H9 (cell line): ENCODE measurements at regions not wholly inside any gene's neighbourhood (a gene's known extent, or its start where the extent isn't known, plus 50 kb on each side); places are given as distances from the start of the nearest gene placed in this dataset.

ENCODE experiments used
- DNase-seq: peaks from one replicate; pipeline ENCODE4 v3.0.0-alpha.2; 2017
- H2AFZ ChIP-seq: one replicate; pipeline ENCODE4 v1.6.1; 2013; ENCODE audit warnings: mild to moderate bottlenecking, low read length, control low read depth, moderate library complexity
- H2AK5ac ChIP-seq: 2 replicates; pipeline ENCODE4 v1.6.1; 2013; ENCODE audit warnings: low read length, control low read depth, mixed read lengths; ENCODE audit not compliant: insufficient read length
- H2BK120ac ChIP-seq: one replicate; pipeline ENCODE4 v1.6.1; 2013; ENCODE audit warnings: low read depth, mild to moderate bottlenecking, low read length, control low read depth, inconsistent platforms; ENCODE audit not compliant: poor library complexity, severe bottlenecking
- H2BK12ac ChIP-seq: 2 replicates; pipeline ENCODE4 v1.6.1; 2013; ENCODE audit warnings: low read length, control low read depth, mixed read lengths, low read depth; ENCODE audit not compliant: insufficient read length
- H2BK15ac ChIP-seq: 2 replicates; pipeline ENCODE4 v1.6.1; 2013; ENCODE audit warnings: low read depth, low read length, control low read depth
- H2BK20ac ChIP-seq: one replicate; pipeline ENCODE4 v1.6.1; 2013; ENCODE audit warnings: low read depth, mild to moderate bottlenecking, low read length, control low read depth, inconsistent platforms; ENCODE audit not compliant: poor library complexity, severe bottlenecking
- H2BK5ac ChIP-seq: 2 replicates; pipeline ENCODE4 v1.6.1; 2013; ENCODE audit warnings: low read length, control low read depth, mixed read lengths; ENCODE audit not compliant: insufficient read length
- H3K14ac ChIP-seq: 2 replicates; pipeline ENCODE4 v1.6.1; 2013; ENCODE audit warnings: low read length, control low read depth; ENCODE audit not compliant: insufficient read depth
- H3K18ac ChIP-seq: 2 replicates; pipeline ENCODE4 v1.6.1; 2013; ENCODE audit warnings: low read depth, mild to moderate bottlenecking, mixed read lengths, low read length, control low read depth; ENCODE audit not compliant: insufficient read length
- H3K23ac ChIP-seq: 2 replicates; pipeline ENCODE4 v1.6.1; 2013; ENCODE audit warnings: low read length, control low read depth, mixed read lengths, low read depth; ENCODE audit not compliant: insufficient read length
- H3K23me2 ChIP-seq: 2 replicates; pipeline ENCODE4 v1.6.1; 2013; ENCODE audit warnings: low read depth, mild to moderate bottlenecking, mixed read lengths, low read length, control low read depth; ENCODE audit not compliant: insufficient read length, poor library complexity, severe bottlenecking
- H3K27ac ChIP-seq: 2 replicates; pipeline ENCODE4 v1.5.1; 2013; ENCODE audit warnings: low read length, control low read depth, mixed read lengths, low read depth; ENCODE audit not compliant: insufficient read length
- H3K27me3 ChIP-seq: 2 replicates; pipeline ENCODE4 v1.6.1; 2013; ENCODE audit warnings: low read length, control low read depth, inconsistent platforms; ENCODE audit not compliant: insufficient read depth
- H3K4ac ChIP-seq: 2 replicates; pipeline ENCODE4 v1.6.1; 2013; ENCODE audit warnings: low read depth, mild to moderate bottlenecking, control low read depth, inconsistent platforms, low read length, moderate library complexity
- H3K4me1 ChIP-seq: 2 replicates; pipeline ENCODE4 v1.6.1; 2013; ENCODE audit warnings: low read length, control low read depth, inconsistent platforms; ENCODE audit not compliant: insufficient read depth
- H3K4me2 ChIP-seq: 2 replicates; pipeline ENCODE4 v1.6.1; 2013; ENCODE audit warnings: low read length, control low read depth, mixed read lengths; ENCODE audit not compliant: insufficient read length, insufficient read depth
- H3K56ac ChIP-seq: 2 replicates; pipeline ENCODE4 v1.6.1; 2013; ENCODE audit warnings: low read depth, mild to moderate bottlenecking, mixed read lengths, low read length, control low read depth; ENCODE audit not compliant: insufficient read length
- H3K79me1 ChIP-seq: 2 replicates; pipeline ENCODE4 v1.6.1; 2013; ENCODE audit warnings: low read depth, mild to moderate bottlenecking, moderate library complexity, low read length, control low read depth, inconsistent platforms; ENCODE audit not compliant: insufficient read depth, poor library complexity, severe bottlenecking
- H3K79me2 ChIP-seq: 2 replicates; pipeline ENCODE4 v1.6.1; 2013; ENCODE audit warnings: low read length, control low read depth, inconsistent platforms; ENCODE audit not compliant: insufficient read depth
- H3K9ac ChIP-seq: 2 replicates; pipeline ENCODE4 v1.6.1; 2013; ENCODE audit warnings: low read length, control low read depth, mixed read lengths; ENCODE audit not compliant: insufficient read length; ENCODE audit errors: extremely low read depth
- H3K9me3 ChIP-seq: one replicate; pipeline ENCODE4 v1.6.1; 2013; ENCODE audit warnings: low read depth, low read length, inconsistent platforms; ENCODE audit not compliant: control insufficient read depth
- H3T11ph ChIP-seq: one replicate; pipeline ENCODE4 v1.6.1; 2013; ENCODE audit warnings: mild to moderate bottlenecking, low read length, control low read depth, inconsistent platforms
- H4K20me1 ChIP-seq: one replicate; pipeline ENCODE4 v1.6.1; 2013; ENCODE audit not compliant: control insufficient read depth, insufficient read length, insufficient read depth
- H4K5ac ChIP-seq: 2 replicates; pipeline ENCODE4 v1.6.1; 2013; ENCODE audit warnings: low read depth, mild to moderate bottlenecking, mixed read lengths, low read length, control low read depth; ENCODE audit not compliant: insufficient read length
- H4K8ac ChIP-seq: replicated peaks from 2 replicates; pipeline ENCODE4 v1.6.1; 2013; ENCODE audit warnings: low read length, control low read depth, mixed read lengths, low read depth; ENCODE audit not compliant: insufficient read length
- H4K91ac ChIP-seq: 2 replicates; pipeline ENCODE4 v1.6.1; 2013; ENCODE audit warnings: low read depth, mild to moderate bottlenecking, moderate library complexity, mixed read lengths, low read length, control low read depth; ENCODE audit not compliant: insufficient read length
- H3K27ac Mint-ChIP-seq, 3 experiments: 2 replicates in 2 of 3; 3 replicates in 1 of 3; pipeline ENCODE4 v1.8.0; 2020 to 2021; ENCODE audit warnings: mixed read lengths in 3 of 3, mild to moderate bottlenecking in 1 of 3, moderate library complexity in 1 of 3
- H3K27me3 Mint-ChIP-seq: 2 replicates; pipeline ENCODE4 v1.8.0; 2021; ENCODE audit warnings: low read depth, mild to moderate bottlenecking, moderate library complexity, mixed read lengths
- H3K36me3 Mint-ChIP-seq, 3 experiments: 2 replicates in 2 of 3; 3 replicates in 1 of 3; pipeline ENCODE4 v1.8.0; 2020 to 2021; ENCODE audit warnings: low read depth in 3 of 3, mixed read lengths in 3 of 3; ENCODE audit not compliant: insufficient read depth in 1 of 3
- H3K4me1 Mint-ChIP-seq, 2 experiments: 2 replicates each; pipeline ENCODE4 v1.8.0; 2020; ENCODE audit warnings: mixed read lengths in 2 of 2
- H3K4me3 Mint-ChIP-seq, 2 experiments: 2 replicates in 1 of 2; 3 replicates in 1 of 2; pipeline ENCODE4 v1.8.0; 2020 to 2021; ENCODE audit warnings: mild to moderate bottlenecking in 2 of 2, mixed read lengths in 2 of 2, moderate library complexity in 1 of 2
- H3K9me3 Mint-ChIP-seq, 2 experiments: 2 replicates in 1 of 2; 3 replicates in 1 of 2; pipeline ENCODE4 v1.8.0; 2020; ENCODE audit warnings: mild to moderate bottlenecking in 2 of 2, mixed read lengths in 2 of 2, moderate library complexity in 1 of 2
- WGBS: extraction: QIAGEN DNeasy Blood & Tissue Kit; methylation state at CpG from one replicate; pipeline ENCODE4 v1.1.7; 2013; ENCODE audit warnings: missing lambda C conversion rate, low lambda C conversion rate, mixed read lengths; ENCODE audit not compliant: insufficient read length; ENCODE audit errors: extremely low coverage; 5-methylcytosine and 5-hydroxymethylcytosine counted together
- TF ChIP-seq, protein P1 (sequence below): fragments of 200-600 bp; sonication (generic); conservative IDR thresholded peaks from 3 replicates; pipeline ENCODE4 v1.8.0; 2021; ENCODE audit warnings: antibody characterized with exemption, mild to moderate bottlenecking

DNA sequence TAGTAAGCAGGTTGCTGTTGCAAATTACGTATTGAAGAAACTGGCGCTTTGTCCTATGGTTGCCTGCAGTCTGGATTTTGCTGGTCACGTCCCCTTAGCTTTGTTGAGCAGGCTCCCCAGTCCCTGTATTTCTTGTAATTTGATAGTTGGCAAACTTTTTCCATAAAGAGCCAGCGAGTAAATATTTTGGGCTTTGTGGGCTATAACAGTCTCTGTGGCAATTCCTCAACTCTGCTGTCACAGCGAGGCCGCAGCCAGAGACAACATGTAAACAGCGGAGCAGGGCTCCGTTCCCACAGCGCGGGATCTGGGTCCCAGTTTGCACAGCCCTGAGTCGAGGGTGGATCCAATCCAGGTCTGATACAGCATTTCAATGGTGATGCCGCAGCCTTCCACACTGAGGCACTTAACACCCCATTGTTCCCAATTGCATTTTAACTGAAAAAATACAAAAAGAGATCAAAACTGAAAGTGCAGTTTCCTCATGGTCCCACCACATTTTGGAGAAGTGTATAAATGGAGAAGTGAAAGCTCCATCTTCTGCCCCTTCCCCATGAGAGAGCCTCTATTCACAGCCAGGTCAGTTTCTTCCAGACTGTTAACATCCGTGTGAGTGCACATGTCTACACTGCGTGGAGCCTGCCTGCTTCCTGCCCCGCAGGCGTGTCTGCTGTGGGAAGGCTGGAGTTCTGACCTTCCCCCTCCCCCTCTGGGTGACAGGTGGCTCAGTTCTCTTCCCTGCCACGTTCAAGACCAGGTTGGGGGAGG is 89.1 kb downstream of the RPS6KA4 start:
- no peak overlapping the region for H2AFZ ChIP-seq
- TF ChIP-seq, protein P1, sequence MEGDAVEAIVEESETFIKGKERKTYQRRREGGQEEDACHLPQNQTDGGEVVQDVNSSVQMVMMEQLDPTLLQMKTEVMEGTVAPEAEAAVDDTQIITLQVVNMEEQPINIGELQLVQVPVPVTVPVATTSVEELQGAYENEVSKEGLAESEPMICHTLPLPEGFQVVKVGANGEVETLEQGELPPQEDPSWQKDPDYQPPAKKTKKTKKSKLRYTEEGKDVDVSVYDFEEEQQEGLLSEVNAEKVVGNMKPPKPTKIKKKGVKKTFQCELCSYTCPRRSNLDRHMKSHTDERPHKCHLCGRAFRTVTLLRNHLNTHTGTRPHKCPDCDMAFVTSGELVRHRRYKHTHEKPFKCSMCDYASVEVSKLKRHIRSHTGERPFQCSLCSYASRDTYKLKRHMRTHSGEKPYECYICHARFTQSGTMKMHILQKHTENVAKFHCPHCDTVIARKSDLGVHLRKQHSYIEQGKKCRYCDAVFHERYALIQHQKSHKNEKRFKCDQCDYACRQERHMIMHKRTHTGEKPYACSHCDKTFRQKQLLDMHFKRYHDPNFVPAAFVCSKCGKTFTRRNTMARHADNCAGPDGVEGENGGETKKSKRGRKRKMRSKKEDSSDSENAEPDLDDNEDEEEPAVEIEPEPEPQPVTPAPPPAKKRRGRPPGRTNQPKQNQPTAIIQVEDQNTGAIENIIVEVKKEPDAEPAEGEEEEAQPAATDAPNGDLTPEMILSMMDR = no peak

More for the DNA sequence above, 89.1 kb downstream of the RPS6KA4 start:
- Mint-ChIP-seq H3K36me3 (peaks cover 0 to 3% (median 0%) of the 10 kb centered on the region in 3 experiments; a peak in 1 of 7 replicates), H3K27ac (no peak overlapping the region), H3K9me3 (no peaks in the 10 kb centered on the region), H3K27me3 (peaks cover 57% of the 10 kb centered on the region), H3K4me3 (peak overlapping the region; percentile 58 to 62; a peak in 3 of 5 replicates), H3K4me1 (peaks cover 24 to 27% of the 10 kb centered on the region in 2 experiments)
- DNase-seq = peak; percentile 8
- Histone ChIP-seq H3K27ac (no peak overlapping the region), H3K56ac (no peak overlapping the region), H2BK20ac (no peak overlapping the region), H4K5ac (no peak overlapping the region), H3K27me3 (no peaks in the 10 kb centered on the region; the same call in 1 of the 2 replicates), H3K9me3 (no peaks in the 10 kb centered on the region), H3K4me2 (peak overlapping the region; percentile 75), H2BK5ac (no peak overlapping the region), H2BK12ac (no peak overlapping the region), H3K18ac (no peak overlapping the region), H4K20me1 (no peaks in the 10 kb centered on the region), H3K4ac (no peak overlapping the region), H3K14ac (no peak overlapping the region), H3K23ac (no peak overlapping the region), H3K79me2 (no peaks in the 10 kb centered on the region), H4K8ac (no peak overlapping the region), H2BK120ac (no peak overlapping the region), H3K23me2 (peaks cover 11% of the 10 kb centered on the region), H4K91ac (no peak overlapping the region), H3K79me1 (no peaks in the 10 kb centered on the region), H2AK5ac (no peak overlapping the region), H3K9ac (no peak overlapping the region), H2BK15ac (no peak overlapping the region), H3K4me1 (no peaks in the 10 kb centered on the region; the same call in 1 of the 2 replicates), H3T11ph (no peak overlapping the region)
- no CpG with 5 or more reads among the region's 17 CpGs for WGBS
